A549 (cell line): ENCODE measurements at regions not wholly inside any gene's neighbourhood (a gene's known extent, or its start where the extent isn't known, plus 50 kb on each side); places are given as distances from the start of the nearest gene placed in this dataset.

Source experiments
- ATAC-seq, 2 experiments: fragments of 200-7000 bp in 1 of 2; fragments of >200 bp in 1 of 2; cut with Nextera tagmentation in 1 of 2; cut with Tn5 transposase in 1 of 2; 3 replicates each; pipeline versions ENCODE4 v1.8.0 to v1.9.1; 2018 to 2020; ENCODE audit warnings: mild to moderate bottlenecking in 1 of 2, moderate library complexity in 1 of 2
- CTCF ChIA-PET: fragments of 300-600 bp; sonication (Branson Sonifier 250); formaldehyde crosslinking; extraction: SDS; loops from one replicate; lab custom pipeline; 2021; ENCODE audit warnings: antibody characterized with exemption, inconsistent platforms; lab: Yijun Ruan, JAX
- POLR2A ChIA-PET: fragments of 350-600 bp; formaldehyde crosslinking; extraction: SDS; loops from one replicate; lab custom pipeline; 2021; ENCODE audit warnings: antibody characterized with exemption, inconsistent platforms; lab: Yijun Ruan, JAX
- DNase-seq, 2 experiments: peaks; one replicate each; pipeline versions ENCODE4 v3.0.0 to v3.0.0-alpha.2; 2011 to 2016; ENCODE audit warnings: low read depth in 1 of 2, low spot score in 1 of 2
- FAIRE-seq: peaks from 2 replicates; lab custom pipeline; 2011; peaks lifted over from hg19 to GRCh38; lab: Jason Lieb, UNC
- H3K27ac ChIP-seq, 2 experiments: fragments of >200 bp; sonication (Bioruptor Twin); formaldehyde crosslinking; 3 replicates each; pipeline ENCODE4 v1.5.1; 2016 to 2017
- H3K4me1 ChIP-seq: fragments of >200 bp; sonication (Bioruptor Twin); formaldehyde crosslinking; 3 replicates; pipeline ENCODE4 v1.6.1; 2016
- H3K4me2 ChIP-seq: fragments of >200 bp; sonication (Bioruptor Twin); formaldehyde crosslinking; 3 replicates; pipeline ENCODE4 v1.6.1; 2016
- H3K4me3 ChIP-seq: fragments of >200 bp; sonication (Bioruptor Twin); formaldehyde crosslinking; 3 replicates; pipeline ENCODE4 v1.5.1; 2016
- H3K9me3 ChIP-seq: fragments of >200 bp; sonication (Bioruptor Twin); formaldehyde crosslinking; 3 replicates; pipeline ENCODE4 v1.6.1; 2016
- CBX2 ChIP-seq: fragments of 200-600 bp; sonication (generic); IDR thresholded peaks from 2 replicates; pipeline ENCODE4 v1.6.1; 2016; ENCODE audit warnings: low read depth, mild to moderate bottlenecking, borderline replicate concordance
- CBX8 ChIP-seq: fragments of 200-600 bp; sonication (generic); IDR thresholded peaks from 2 replicates; pipeline ENCODE4 v1.6.1; 2016
- CEBPB ChIP-seq, 2 experiments: fragments of >200 bp in 1 of 2; sonication (Bioruptor Twin) in 1 of 2; formaldehyde crosslinking in 1 of 2; IDR thresholded peaks; 2 replicates each; pipeline ENCODE4 v1.6.1; 2012 to 2016
- CHD2 ChIP-seq: fragments of 150-350 bp; IDR thresholded peaks from 2 replicates; pipeline ENCODE4 v1.6.1; 2014; ENCODE audit warnings: low read length; ENCODE audit not compliant: partially characterized antibody
- EHF ChIP-seq: fragments of 250-450 bp; sonication (Bioruptor Pico); IDR thresholded peaks from 2 replicates; pipeline ENCODE4 v1.5.0; 2020; ENCODE audit warnings: mild to moderate bottlenecking
- EHMT2 ChIP-seq: fragments of 200-600 bp; sonication (generic); IDR thresholded peaks from 2 replicates; pipeline ENCODE4 v1.6.1; 2016; ENCODE audit warnings: antibody characterized with exemption, low read depth, mild to moderate bottlenecking, moderate library complexity
- EP300 ChIP-seq, 2 experiments: fragments of >200 bp; sonication (Bioruptor Twin); formaldehyde crosslinking; IDR thresholded peaks; 2 replicates in 1 of 2; 3 replicates in 1 of 2; pipeline ENCODE4 v1.6.1; 2016 to 2017
- FOSL2 ChIP-seq, 2 experiments: fragments of 450-650 bp in 1 of 2; fragments of >200 bp in 1 of 2; sonication (Bioruptor Twin) in 1 of 2; formaldehyde crosslinking; IDR thresholded peaks; 2 replicates each; pipeline versions ENCODE4 v1.5.0 to v1.6.1; 2016 to 2020; ENCODE audit warnings: mild to moderate bottlenecking in 1 of 2, moderate library complexity in 1 of 2
- FOXS1 ChIP-seq: fragments of 250-450 bp; sonication (Bioruptor Pico); IDR thresholded peaks from 2 replicates; pipeline ENCODE4 v1.5.0; 2020; ENCODE audit warnings: mild to moderate bottlenecking, moderate library complexity
- HEYL ChIP-seq: fragments of 250-450 bp; sonication (Bioruptor Pico); IDR thresholded peaks from 2 replicates; pipeline ENCODE4 v1.8.0; 2021; ENCODE audit warnings: mild to moderate bottlenecking, moderate library complexity
- HOXA7 ChIP-seq: fragments of 250-450 bp; sonication (Bioruptor Pico); IDR thresholded peaks from 2 replicates; pipeline ENCODE4 v1.5.0; 2020; ENCODE audit warnings: mild to moderate bottlenecking, moderate library complexity
- HOXB5 ChIP-seq: fragments of 250-450 bp; sonication (Bioruptor Pico); IDR thresholded peaks from 2 replicates; pipeline ENCODE4 v1.5.0; 2020; ENCODE audit warnings: mild to moderate bottlenecking, moderate library complexity
- KDM1A ChIP-seq: fragments of 200-600 bp; sonication (generic); IDR thresholded peaks from 2 replicates; pipeline ENCODE4 v1.6.1; 2016; ENCODE audit warnings: low read depth, mild to moderate bottlenecking
- NFE2L2 ChIP-seq: fragments of 150-350 bp; conservative IDR thresholded peaks from 2 replicates; pipeline ENCODE4 v1.6.1; 2014; ENCODE audit warnings: low read length
- NPAS2 ChIP-seq: fragments of 250-450 bp; sonication (Bioruptor Pico); IDR thresholded peaks from 2 replicates; pipeline ENCODE4 v1.8.0; 2022; ENCODE audit warnings: mild to moderate bottlenecking, moderate library complexity, borderline replicate concordance
- RNF2 ChIP-seq: fragments of 200-600 bp; sonication (generic); IDR thresholded peaks from 2 replicates; pipeline ENCODE4 v1.6.1; 2016; ENCODE audit warnings: low read depth, mild to moderate bottlenecking, antibody characterized with exemption, moderate library complexity, borderline replicate concordance
- SMC3 ChIP-seq: fragments of >200 bp; sonication (Bioruptor Twin); formaldehyde crosslinking; IDR thresholded peaks from 3 replicates; pipeline ENCODE4 v1.6.1; 2018; ENCODE audit warnings: inconsistent platforms
- SREBF2 ChIP-seq: fragments of 450-650 bp; IDR thresholded peaks from 2 replicates; pipeline ENCODE4 v1.6.1; 2014; ENCODE audit warnings: mild to moderate bottlenecking, moderate library complexity
- TFCP2L1 ChIP-seq: fragments of 250-450 bp; sonication (Bioruptor Pico); IDR thresholded peaks from 2 replicates; pipeline ENCODE4 v1.5.0; 2021; ENCODE audit warnings: mild to moderate bottlenecking
- ZC3H11A ChIP-seq: fragments of 450-650 bp; IDR thresholded peaks from 2 replicates; pipeline ENCODE4 v1.6.1; 2014; ENCODE audit warnings: antibody characterized with exemption, mild to moderate bottlenecking
- ZFP36 ChIP-seq: fragments of 450-650 bp; IDR thresholded peaks from 2 replicates; pipeline ENCODE4 v1.6.1; 2014; ENCODE audit warnings: borderline replicate concordance; ENCODE audit not compliant: partially characterized antibody
- ZSCAN20 ChIP-seq: fragments of 250-450 bp; sonication (Bioruptor Pico); IDR thresholded peaks from 2 replicates; pipeline ENCODE4 v1.8.0; 2022; ENCODE audit warnings: mild to moderate bottlenecking, moderate library complexity
- WGBS: methylation state at CpG from one replicate; pipeline ENCODE4 v1.1.6; 2017; ENCODE audit errors: missing lambda C conversion rate; 5-methylcytosine and 5-hydroxymethylcytosine counted together
- TF ChIP-seq, protein P1 (sequence below): fragments of 250-450 bp; sonication (Bioruptor Pico); IDR thresholded peaks from 2 replicates; pipeline ENCODE4 v1.5.0; 2021; ENCODE audit warnings: mild to moderate bottlenecking, moderate library complexity, borderline replicate concordance
- TF ChIP-seq, protein P2 (sequence below): fragments of 250-450 bp; sonication (Bioruptor Pico); IDR thresholded peaks from 2 replicates; pipeline ENCODE4 v1.5.0; 2020; ENCODE audit warnings: low read depth, mild to moderate bottlenecking, moderate library complexity
- TF ChIP-seq, protein P3 (sequence below): fragments of >200 bp; sonication (Bioruptor Twin); formaldehyde crosslinking; IDR thresholded peaks from 3 replicates; pipeline ENCODE4 v1.6.1; 2016

DNA sequence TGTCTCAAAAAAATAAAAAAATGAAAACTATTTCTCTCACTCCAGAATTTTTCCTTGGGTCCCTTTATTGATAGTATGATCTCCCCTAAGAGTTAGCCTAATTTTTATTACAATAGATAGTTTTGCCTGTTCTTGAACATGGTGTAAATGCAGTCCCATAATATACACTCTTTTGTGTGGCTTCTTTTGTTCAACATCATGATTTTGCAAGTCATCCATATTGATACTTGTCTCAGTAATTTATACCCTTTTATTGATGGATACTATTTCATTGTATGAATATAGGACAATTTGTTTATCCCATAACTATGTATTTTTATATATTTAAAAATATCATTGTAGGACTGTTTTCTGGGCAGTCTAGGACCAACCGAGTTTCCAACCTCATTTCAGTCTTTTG lies 207.0 kb downstream of the UTP18 start:
- CTCF ChIA-PET, result interaction anchor here (2.5 kb wide), 1 partner anchor 32 kb away, joined by 13 read pairs; no protein-coding TSS in a partner anchor
- Histone ChIP-seq H3K4me3 (no peak overlapping the region), H3K4me1 (no peaks in the 10 kb centered on the region), H3K9me3 (peaks cover 4% of the 10 kb centered on the region; the same call in 2 of the 3 replicates), H3K27ac (no peak overlapping the region), H3K4me2 (no peak overlapping the region)
- DNase-seq, result no peak
- no peak for FAIRE-seq
- POLR2A ChIA-PET, result no interaction called here
- whole genome bisulfite sequencing, result 3% methylated on average over 1 of the region's 1 CpG
- TF ChIP-seq NFE2L2 (peak; percentile 77), EHMT2 (no peak), HEYL (CRISPR knock-in tag) (no peak)
- TF ChIP-seq, protein P1, sequence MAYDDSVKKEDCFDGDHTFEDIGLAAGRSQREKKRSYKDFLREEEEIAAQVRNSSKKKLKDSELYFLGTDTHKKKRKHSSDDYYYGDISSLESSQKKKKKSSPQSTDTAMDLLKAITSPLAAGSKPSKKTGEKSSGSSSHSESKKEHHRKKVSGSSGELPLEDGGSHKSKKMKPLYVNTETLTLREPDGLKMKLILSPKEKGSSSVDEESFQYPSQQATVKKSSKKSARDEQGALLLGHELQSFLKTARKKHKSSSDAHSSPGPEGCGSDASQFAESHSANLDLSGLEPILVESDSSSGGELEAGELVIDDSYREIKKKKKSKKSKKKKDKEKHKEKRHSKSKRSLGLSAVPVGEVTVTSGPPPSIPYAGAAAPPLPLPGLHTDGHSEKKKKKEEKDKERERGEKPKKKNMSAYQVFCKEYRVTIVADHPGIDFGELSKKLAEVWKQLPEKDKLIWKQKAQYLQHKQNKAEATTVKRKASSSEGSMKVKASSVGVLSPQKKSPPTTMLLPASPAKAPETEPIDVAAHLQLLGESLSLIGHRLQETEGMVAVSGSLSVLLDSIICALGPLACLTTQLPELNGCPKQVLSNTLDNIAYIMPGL (CRISPR knock-in tag), result no peak
- ATAC-seq, result no peak

DNA sequence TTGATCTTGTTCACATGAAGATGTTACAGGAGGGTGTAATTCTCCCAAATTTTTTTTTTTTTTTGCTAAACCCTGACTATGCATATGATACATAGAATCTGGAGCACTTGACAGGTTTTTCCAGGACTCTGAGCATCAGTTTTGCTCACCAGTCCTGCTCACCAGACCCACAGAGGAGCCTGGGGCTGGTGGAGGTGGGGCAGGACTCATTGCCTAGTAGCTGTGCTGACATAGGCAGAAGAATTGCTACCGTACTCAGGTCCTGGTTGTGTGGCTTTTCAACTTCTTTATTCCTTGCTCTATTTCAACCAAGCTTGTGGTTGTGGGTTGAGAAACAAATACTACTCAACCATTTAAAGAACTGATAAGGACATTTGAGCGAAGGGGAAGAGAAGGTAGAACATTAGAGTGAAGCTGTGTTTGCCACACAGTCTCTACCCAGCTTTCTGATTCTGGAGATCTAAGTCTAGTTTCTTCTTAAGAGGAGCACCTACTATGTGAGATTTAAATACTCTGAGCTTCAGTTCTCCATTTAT lies 212.4 kb downstream of the UTP18 start:
- DNase-seq (no peak), FAIRE-seq (no peak), ATAC-seq (0 out of 6 replicates have a peak, but pooled peaks of 1 of the 2 experiments have one; percentile 38)
- 30% methylated on average over 2 of the region's 2 CpGs for WGBS
- Histone ChIP-seq H3K4me1 (no peaks in the 10 kb centered on the region), H3K27ac (no peak overlapping the region), H3K4me2 (no peak overlapping the region), H3K4me3 (no peak overlapping the region), H3K9me3 (no peaks in the 10 kb centered on the region)
- TF ChIP-seq TFCP2L1 (CRISPR knock-in tag), result no peak
- no peak for TF ChIP-seq ZFP36
- TF ChIP-seq, protein P1 (CRISPR knock-in tag), result no peak
- TF ChIP-seq HOXB5 (CRISPR knock-in tag), result no peak
- no peak for TF ChIP-seq SMC3
- TF ChIP-seq CEBPB (IDR thresholded peaks at IDR 0.05), result no peak
- CTCF ChIA-PET, result interaction anchor here (1.4 to 10.0 kb wide), 2 partner anchors 11 to 30 kb away, joined by 3 to 61 read pairs; no protein-coding TSS in a partner anchor
- POLR2A ChIA-PET, result interaction anchor here (0.6 kb wide), 1 partner anchor 20 kb away, joined by 8 read pairs; no protein-coding TSS in a partner anchor

DNA sequence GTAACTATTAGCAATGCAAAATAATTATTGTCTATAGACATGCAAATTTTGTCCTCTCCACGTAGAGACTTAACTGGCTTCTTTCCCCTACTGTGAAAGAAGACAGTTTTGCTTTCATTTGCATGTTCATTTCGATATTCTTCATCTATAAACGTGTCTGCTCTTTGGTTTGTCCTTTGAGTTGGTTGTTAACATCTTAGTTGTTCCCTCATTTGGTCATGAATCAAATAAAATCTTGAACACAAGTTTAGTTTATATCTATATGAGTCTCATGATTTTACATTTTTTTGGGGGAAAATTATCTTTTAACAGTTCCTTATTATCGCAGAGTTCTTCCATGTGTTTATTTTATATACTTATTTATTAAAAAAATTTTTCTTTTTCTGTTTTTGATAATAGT lies 214.4 kb downstream of the UTP18 start:
- CTCF ChIA-PET, result interaction anchor here (1.0 to 10.0 kb wide), 3 partner anchors 13 to 103 kb away, joined by 4 to 61 read pairs (median 5); no protein-coding TSS in a partner anchor
- FAIRE-seq, result peak; percentile 84

DNA sequence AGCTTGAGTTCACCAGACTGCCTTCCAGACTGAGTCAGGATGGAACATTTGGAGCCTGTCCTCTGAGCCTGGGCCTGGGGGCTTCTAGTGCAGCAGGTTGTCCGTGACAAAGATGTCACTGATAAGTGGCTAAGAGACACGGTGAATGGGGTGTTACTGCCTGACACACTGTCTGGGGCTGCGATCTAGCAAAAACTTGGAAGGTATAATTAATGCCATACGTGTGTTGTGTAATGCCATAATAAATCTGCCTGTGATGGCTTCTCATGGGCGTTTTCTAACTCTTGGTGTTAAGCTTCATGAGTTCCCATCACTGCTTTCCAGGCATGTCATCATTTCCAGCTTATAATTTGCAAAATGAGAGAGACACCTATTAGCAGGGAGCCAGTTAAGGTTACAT lies 215.4 kb downstream of the UTP18 start:
- no peak for DNase-seq
- ChIA-PET POLR2A (no interaction called here), CTCF (interaction anchor here (1.0 to 10.0 kb wide), 3 partner anchors 12 to 104 kb away, joined by 4 to 61 read pairs (median 5); no protein-coding TSS in a partner anchor)
- no peak overlapping the region for H3K4me2 ChIP-seq
- H3K4me1 ChIP-seq, result no peaks in the 10 kb centered on the region
- H3K27ac ChIP-seq, result no peak overlapping the region
- no peak for ATAC-seq
- no peak for FAIRE-seq
- H3K9me3 ChIP-seq, result no peaks in the 10 kb centered on the region
- no peak overlapping the region for H3K4me3 ChIP-seq
- 3% methylated on average over 5 of the region's 5 CpGs for WGBS
- no peak for TF ChIP-seq EHF
- TF ChIP-seq CHD2, result no peak
- TF ChIP-seq KDM1A, result no peak
- TF ChIP-seq SREBF2, result no peak
- no peak for TF ChIP-seq TFCP2L1 (CRISPR knock-in tag)
- TF ChIP-seq ZSCAN20 (CRISPR knock-in tag), result no peak
- no peak for TF ChIP-seq FOSL2 (IDR thresholded peaks at IDR 0.05)
- TF ChIP-seq FOSL2 (CRISPR knock-in tag; IDR thresholded peaks at IDR 0.05), result no peak
- TF ChIP-seq CBX2, result no peak
- no peak for TF ChIP-seq NPAS2 (CRISPR knock-in tag)
- no peak for TF ChIP-seq FOXS1 (CRISPR knock-in tag)
- TF ChIP-seq, protein P2, sequence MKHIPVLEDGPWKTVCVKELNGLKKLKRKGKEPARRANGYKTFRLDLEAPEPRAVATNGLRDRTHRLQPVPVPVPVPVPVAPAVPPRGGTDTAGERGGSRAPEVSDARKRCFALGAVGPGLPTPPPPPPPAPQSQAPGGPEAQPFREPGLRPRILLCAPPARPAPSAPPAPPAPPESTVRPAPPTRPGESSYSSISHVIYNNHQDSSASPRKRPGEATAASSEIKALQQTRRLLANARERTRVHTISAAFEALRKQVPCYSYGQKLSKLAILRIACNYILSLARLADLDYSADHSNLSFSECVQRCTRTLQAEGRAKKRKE (CRISPR knock-in tag), result no peak
- TF ChIP-seq ZC3H11A, result no peak
- no peak for TF ChIP-seq HOXA7 (CRISPR knock-in tag)
- TF ChIP-seq EP300 (IDR thresholded peaks at IDR 0.05), result no peak
- TF ChIP-seq, protein P3, sequence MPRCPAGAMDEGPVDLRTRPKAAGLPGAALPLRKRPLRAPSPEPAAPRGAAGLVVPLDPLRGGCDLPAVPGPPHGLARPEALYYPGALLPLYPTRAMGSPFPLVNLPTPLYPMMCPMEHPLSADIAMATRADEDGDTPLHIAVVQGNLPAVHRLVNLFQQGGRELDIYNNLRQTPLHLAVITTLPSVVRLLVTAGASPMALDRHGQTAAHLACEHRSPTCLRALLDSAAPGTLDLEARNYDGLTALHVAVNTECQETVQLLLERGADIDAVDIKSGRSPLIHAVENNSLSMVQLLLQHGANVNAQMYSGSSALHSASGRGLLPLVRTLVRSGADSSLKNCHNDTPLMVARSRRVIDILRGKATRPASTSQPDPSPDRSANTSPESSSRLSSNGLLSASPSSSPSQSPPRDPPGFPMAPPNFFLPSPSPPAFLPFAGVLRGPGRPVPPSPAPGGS, result no peak

More for the DNA sequence above, 214.4 kb downstream of the UTP18 start:
- DNase-seq, result no peak
- H3K27ac ChIP-seq, result no peak overlapping the region
- TF ChIP-seq ZC3H11A, result no peak
- TF ChIP-seq RNF2, result 0 out of 2 replicates have a peak, but pooled peaks have one; percentile 27
- 0 out of 2 replicates have a peak, but pooled peaks have one; percentile 40 for TF ChIP-seq CBX8
- no peak for ATAC-seq
- H3K4me3 ChIP-seq, result no peak overlapping the region
- no peak overlapping the region for H3K4me2 ChIP-seq
- 6% methylated on average over 4 of the region's 4 CpGs for WGBS
- POLR2A ChIA-PET, result no interaction called here
- H3K9me3 ChIP-seq, result no peaks in the 10 kb centered on the region
- no peaks in the 10 kb centered on the region for H3K4me1 ChIP-seq
